ENCODE measurements at regions not wholly inside any gene's neighbourhood (a gene's known extent, or its start where the extent isn't known, plus 50 kb on each side); places are given as distances from the start of the nearest gene placed in this dataset.

DNA sequence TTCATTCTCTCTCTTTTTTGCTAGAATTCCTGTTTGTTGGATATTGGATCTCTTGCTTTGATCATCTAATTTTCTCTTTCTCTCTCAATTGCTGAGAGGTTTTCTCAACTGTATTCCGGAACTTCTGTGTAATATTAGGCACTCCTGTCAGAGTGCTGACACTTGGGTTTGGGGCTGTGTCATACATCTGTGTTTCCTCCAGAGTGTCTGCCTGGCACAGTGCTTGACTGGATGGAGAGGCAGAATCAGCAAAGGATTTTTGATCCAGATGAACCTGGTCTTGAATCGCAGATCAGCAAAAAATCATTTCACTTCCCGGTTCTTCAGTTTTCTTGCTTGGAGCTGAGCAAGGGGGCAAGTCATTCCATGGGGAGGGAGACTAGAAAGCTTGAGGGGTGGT, 87.7 kb upstream of the CXCR4 start:
- no peak for ATAC-seq (replicated peaks in 1 of 4)
- CTCF ChIA-PET: interaction anchor here in 1 of 2 donors (0.5 kb wide), 1 partner anchor 86 kb away, joined by 3 read pairs; no protein-coding TSS in a partner anchor
- H3K4me3 Mint-ChIP-seq: no peak overlapping the region
- no peak for DNase-seq
- no peak overlapping the region for H3K27ac Mint-ChIP-seq
- no peaks in the 10 kb centered on the region for H3K27me3 Mint-ChIP-seq
- WGBS (ENCODE audit: insufficient coverage): 100% methylated on average over 1 of the region's 3 CpGs
- H3K27ac ChIP-seq (ENCODE audit: low read length): no peak overlapping the region
- POLR2A ChIA-PET: no interaction called here
- H3K27me3 ChIP-seq (replicated peaks in 1 of 2; ENCODE audit: control insufficient read depth in 2 of 2, extremely low read depth in 1 of 2, insufficient read depth in 2 of 2, low read length in 1 of 2): no peaks in the 10 kb centered on the region
- H3K4me1 Mint-ChIP-seq: peaks cover 14 to 21% (median 17%) of the 10 kb centered on the region in 3 donors
- H3K36me3 ChIP-seq (ENCODE audit: control insufficient read depth in 2 of 2, extremely low read depth in 1 of 2, insufficient read depth in 1 of 2, low read length in 1 of 2): no peaks in the 10 kb centered on the region
- H3K9me3 ChIP-seq: no peaks in the 10 kb centered on the region
- no peak overlapping the region for H3K4me3 ChIP-seq (ENCODE audit: control insufficient read depth in 1 of 2, extremely low read depth in 1 of 2, low read length in 1 of 2)
- H3K9me3 Mint-ChIP-seq: peaks cover 0 to 10% (median 3%) of the 10 kb centered on the region in 3 donors
- H3K36me3 Mint-ChIP-seq: peaks cover 7% of the 10 kb centered on the region
- H3K4me1 ChIP-seq (ENCODE audit: control insufficient read depth in 1 of 2, extremely low read depth in 1 of 2, insufficient read depth in 2 of 2, low read length in 2 of 2): peaks cover 0 to 7% of the 10 kb centered on the region in 2 experiments

DNA sequence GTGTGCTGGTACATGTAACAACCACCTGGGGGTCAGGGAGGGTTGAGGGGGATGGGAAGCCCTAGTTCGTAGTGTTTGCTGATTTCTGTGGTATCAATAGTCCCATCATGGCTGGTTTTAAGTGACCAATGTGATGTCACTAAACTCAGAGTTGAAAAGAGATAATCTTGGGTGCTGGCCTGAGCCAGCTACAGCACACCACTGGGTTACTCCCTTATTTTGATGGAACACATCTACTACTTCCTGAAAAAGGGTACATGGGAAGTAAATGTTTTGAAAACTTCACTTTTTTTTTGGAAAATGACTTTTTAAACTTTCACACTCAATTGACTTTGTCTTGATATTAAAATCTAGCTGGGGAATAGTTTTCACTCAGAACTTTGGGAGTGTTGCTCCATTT, 87.0 kb upstream of the CXCR4 start:
- no peak overlapping the region for H3K4me3 Mint-ChIP-seq
- Histone ChIP-seq H3K27ac (ENCODE audit: low read length) (no peak overlapping the region), H3K9me3 (no peaks in the 10 kb centered on the region), H3K27me3 (replicated peaks in 1 of 2; ENCODE audit: control insufficient read depth in 2 of 2, extremely low read depth in 1 of 2, insufficient read depth in 2 of 2, low read length in 1 of 2) (no peaks in the 10 kb centered on the region), H3K36me3 (ENCODE audit: control insufficient read depth in 2 of 2, extremely low read depth in 1 of 2, insufficient read depth in 1 of 2, low read length in 1 of 2) (no peaks in the 10 kb centered on the region), H3K4me1 (ENCODE audit: control insufficient read depth in 1 of 2, extremely low read depth in 1 of 2, insufficient read depth in 2 of 2, low read length in 2 of 2) (peaks cover 0 to 7% of the 10 kb centered on the region in 2 experiments), H3K4me3 (ENCODE audit: control insufficient read depth in 1 of 2, extremely low read depth in 1 of 2, low read length in 1 of 2) (no peak overlapping the region)
- peaks cover 0 to 8% (median 0%) of the 10 kb centered on the region in 3 donors for H3K9me3 Mint-ChIP-seq
- H3K27me3 Mint-ChIP-seq: no peaks in the 10 kb centered on the region
- POLR2A ChIA-PET: no interaction called here
- 100% methylated on average over 1 of the region's 1 CpG for WGBS (ENCODE audit: insufficient coverage)
- peaks cover 11 to 16% (median 15%) of the 10 kb centered on the region in 3 donors for H3K4me1 Mint-ChIP-seq
- ATAC-seq (replicated peaks in 1 of 4) (no peak), DNase-seq (no peak)
- no peak overlapping the region for H3K27ac Mint-ChIP-seq
- peaks cover 6% of the 10 kb centered on the region for H3K36me3 Mint-ChIP-seq
- CTCF ChIA-PET: no interaction called here

DNA sequence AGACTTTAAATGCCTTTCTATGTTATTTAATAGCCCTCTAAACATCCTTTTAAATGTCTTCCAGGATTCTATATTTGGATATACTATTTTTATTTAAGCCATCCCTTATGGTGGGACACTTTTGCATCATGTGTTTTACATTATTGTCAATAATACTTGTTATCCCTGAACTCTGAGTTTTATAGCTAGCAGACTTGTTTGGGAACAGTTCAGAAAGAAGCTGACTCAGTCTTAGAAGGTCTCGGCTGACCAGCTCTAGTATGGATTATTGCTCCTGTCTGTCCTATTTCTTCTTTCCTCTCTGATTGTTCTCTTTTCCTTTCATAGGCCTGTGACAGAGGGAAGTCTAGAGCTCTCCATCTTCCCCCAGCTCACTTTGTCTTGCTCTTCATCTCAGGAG, 77.3 kb upstream of the CXCR4 start:
- H3K36me3 ChIP-seq (ENCODE audit: control insufficient read depth in 2 of 2, extremely low read depth in 1 of 2, insufficient read depth in 1 of 2, low read length in 1 of 2): no peaks in the 10 kb centered on the region
- H3K27ac ChIP-seq (ENCODE audit: low read length): no peak overlapping the region
- H3K4me3 ChIP-seq (ENCODE audit: control insufficient read depth in 1 of 2, extremely low read depth in 1 of 2, low read length in 1 of 2): no peak overlapping the region
- DNase-seq (no peak), ATAC-seq (replicated peaks in 1 of 4) (no peak)
- Mint-ChIP-seq H3K27me3 (no peaks in the 10 kb centered on the region), H3K9me3 (peaks cover 0 to 15% (median 0%) of the 10 kb centered on the region in 3 donors), H3K4me1 (peaks cover 0 to 16% (median 7%) of the 10 kb centered on the region in 3 donors), H3K27ac (no peak overlapping the region), H3K4me3 (no peak overlapping the region), H3K36me3 (no peaks in the 10 kb centered on the region)
- ChIA-PET POLR2A (interaction anchor here (0.7 kb wide), 2 partner anchors 17 to 35 kb away, joined by 3 to 8 read pairs; no protein-coding TSS in a partner anchor), CTCF (interaction anchor here in 1 of 2 donors (0.7 kb wide), 1 partner anchor 19 kb away, joined by 5 read pairs; no protein-coding TSS in a partner anchor)
- no peaks in the 10 kb centered on the region for H3K4me1 ChIP-seq (ENCODE audit: control insufficient read depth in 1 of 2, extremely low read depth in 1 of 2, insufficient read depth in 2 of 2, low read length in 2 of 2)
- no peaks in the 10 kb centered on the region for H3K9me3 ChIP-seq
- no CpG with 5 or more reads among the region's 1 CpG for WGBS (ENCODE audit: insufficient coverage)
- no peaks in the 10 kb centered on the region for H3K27me3 ChIP-seq (replicated peaks in 1 of 2; ENCODE audit: control insufficient read depth in 2 of 2, extremely low read depth in 1 of 2, insufficient read depth in 2 of 2, low read length in 1 of 2)

DNA sequence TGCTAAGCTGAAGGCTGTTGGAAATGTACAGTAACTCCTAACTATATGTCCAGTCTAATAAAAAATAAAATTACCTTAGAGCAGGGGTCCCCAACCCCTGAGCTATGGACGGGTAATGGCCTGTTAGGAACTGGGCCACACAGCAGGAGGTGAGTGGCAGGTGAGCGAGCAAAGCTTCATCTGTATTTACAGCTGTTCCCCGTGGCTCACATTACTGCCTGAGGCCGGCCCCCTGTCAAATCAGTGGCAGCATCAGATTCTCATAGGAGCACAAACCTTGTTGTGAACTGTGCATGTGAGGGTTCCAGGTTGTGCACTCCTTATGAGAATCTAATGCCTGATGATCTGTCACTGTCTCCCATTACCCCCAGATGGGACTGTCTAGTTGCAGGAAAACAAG, 73.1 kb upstream of the CXCR4 start:
- ChIA-PET POLR2A (interaction anchor here (0.6 to 0.7 kb wide), 2 partner anchors 16 to 1182 kb away, joined by 3 to 9 read pairs; no protein-coding TSS in a partner anchor), CTCF (no interaction called here)
- no peak for ATAC-seq (replicated peaks in 1 of 4)

DNA sequence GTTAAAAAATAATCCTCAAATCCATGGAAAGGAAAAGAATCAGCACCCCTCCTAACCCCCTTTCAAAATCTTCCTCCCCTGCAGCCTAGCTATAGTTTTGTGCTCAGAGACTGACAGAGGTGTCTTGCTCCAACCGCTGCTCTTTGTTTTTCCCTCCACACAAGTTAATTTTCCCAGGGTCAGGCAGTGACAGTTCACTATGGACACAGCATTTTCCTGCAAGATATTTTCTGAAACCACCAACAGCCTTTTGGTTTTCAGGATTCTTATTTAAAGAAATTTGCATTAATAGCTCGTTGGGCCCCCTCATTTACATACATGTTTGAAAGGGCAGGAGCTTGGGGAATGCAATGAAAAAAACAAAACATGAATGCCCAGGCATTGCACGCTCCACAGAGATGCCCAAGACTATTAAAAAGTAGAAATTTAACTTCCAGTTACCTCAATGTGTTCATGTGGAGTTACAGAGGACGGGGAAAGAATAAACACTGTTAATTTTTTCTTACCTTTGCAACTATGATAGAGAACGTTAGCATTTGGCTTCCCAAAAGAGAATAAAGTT, 71.4 kb upstream of the CXCR4 start:
- Mint-ChIP-seq H3K36me3 (no peaks in the 10 kb centered on the region), H3K9me3 (no peaks in the 10 kb centered on the region), H3K4me3 (no peak overlapping the region), H3K27me3 (no peaks in the 10 kb centered on the region), H3K27ac (no peak overlapping the region), H3K4me1 (peaks cover 0 to 3% (median 0%) of the 10 kb centered on the region in 3 donors)
- Histone ChIP-seq H3K27ac (ENCODE audit: low read length) (no peak overlapping the region), H3K36me3 (ENCODE audit: control insufficient read depth in 2 of 2, extremely low read depth in 1 of 2, insufficient read depth in 1 of 2, low read length in 1 of 2) (no peaks in the 10 kb centered on the region), H3K27me3 (replicated peaks in 1 of 2; ENCODE audit: control insufficient read depth in 2 of 2, extremely low read depth in 1 of 2, insufficient read depth in 2 of 2, low read length in 1 of 2) (no peaks in the 10 kb centered on the region), H3K4me3 (ENCODE audit: control insufficient read depth in 1 of 2, extremely low read depth in 1 of 2, low read length in 1 of 2) (no peak overlapping the region), H3K4me1 (ENCODE audit: control insufficient read depth in 1 of 2, extremely low read depth in 1 of 2, insufficient read depth in 2 of 2, low read length in 2 of 2) (no peaks in the 10 kb centered on the region), H3K9me3 (no peaks in the 10 kb centered on the region)
- ATAC-seq (replicated peaks in 1 of 4): no peak
- ChIA-PET POLR2A (no interaction called here), CTCF (interaction anchor here in 1 of 2 donors (0.8 kb wide), 1 partner anchor 276 kb away, joined by 3 read pairs; no protein-coding TSS in a partner anchor)
- 80% methylated on average over 2 of the region's 5 CpGs for WGBS (ENCODE audit: insufficient coverage)
- no peak for DNase-seq

More for the DNA sequence above, 73.1 kb upstream of the CXCR4 start:
- Mint-ChIP-seq H3K36me3 (no peaks in the 10 kb centered on the region), H3K27ac (no peak overlapping the region), H3K9me3 (no peaks in the 10 kb centered on the region), H3K4me1 (peaks cover 0 to 5% (median 3%) of the 10 kb centered on the region in 3 donors), H3K4me3 (no peak overlapping the region), H3K27me3 (no peaks in the 10 kb centered on the region)
- no peaks in the 10 kb centered on the region for H3K4me1 ChIP-seq (ENCODE audit: control insufficient read depth in 1 of 2, extremely low read depth in 1 of 2, insufficient read depth in 2 of 2, low read length in 2 of 2)
- no peak overlapping the region for H3K4me3 ChIP-seq (ENCODE audit: control insufficient read depth in 1 of 2, extremely low read depth in 1 of 2, low read length in 1 of 2)
- WGBS (ENCODE audit: insufficient coverage): 97% methylated on average over 3 of the region's 4 CpGs
- no peaks in the 10 kb centered on the region for H3K9me3 ChIP-seq
- no peak for DNase-seq
- H3K36me3 ChIP-seq (ENCODE audit: control insufficient read depth in 2 of 2, extremely low read depth in 1 of 2, insufficient read depth in 1 of 2, low read length in 1 of 2): no peaks in the 10 kb centered on the region
- no peaks in the 10 kb centered on the region for H3K27me3 ChIP-seq (replicated peaks in 1 of 2; ENCODE audit: control insufficient read depth in 2 of 2, extremely low read depth in 1 of 2, insufficient read depth in 2 of 2, low read length in 1 of 2)
- H3K27ac ChIP-seq (ENCODE audit: low read length): no peak overlapping the region

DNA sequence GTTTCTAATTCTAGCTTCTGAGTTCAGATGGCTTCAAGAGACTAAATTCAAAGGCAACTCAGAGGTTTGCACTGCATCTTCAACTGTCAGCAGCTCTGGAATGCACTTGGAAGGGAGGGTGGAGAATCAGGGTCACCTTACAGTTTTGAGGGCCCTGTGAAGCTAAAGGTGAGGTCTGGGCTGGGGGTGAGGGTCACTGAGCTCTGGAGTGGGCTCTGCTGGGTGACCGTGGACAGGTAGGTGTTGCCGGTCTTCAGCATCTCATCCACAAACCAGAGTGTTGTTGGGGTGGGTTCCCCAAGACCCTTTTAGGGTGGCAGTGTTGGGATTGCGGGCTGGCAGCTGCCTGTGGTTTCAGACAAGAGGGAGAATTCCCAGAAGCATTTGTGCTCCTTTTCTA, 70.1 kb upstream of the CXCR4 start:
- ChIA-PET CTCF (interaction anchor here in 1 of 2 donors (0.5 kb wide), 1 partner anchor 23 kb away, joined by 3 read pairs; no protein-coding TSS in a partner anchor), POLR2A (no interaction called here)
- Mint-ChIP-seq H3K4me3 (no peak overlapping the region), H3K9me3 (no peaks in the 10 kb centered on the region), H3K27me3 (peaks cover 0 to 3% of the 10 kb centered on the region in 2 donors), H3K4me1 (peaks cover 0 to 3% (median 0%) of the 10 kb centered on the region in 3 donors), H3K27ac (no peak overlapping the region), H3K36me3 (no peaks in the 10 kb centered on the region)
- no CpG with 5 or more reads among the region's 3 CpGs for WGBS (ENCODE audit: insufficient coverage)
- no peaks in the 10 kb centered on the region for H3K9me3 ChIP-seq
- no peaks in the 10 kb centered on the region for H3K4me1 ChIP-seq (ENCODE audit: control insufficient read depth in 1 of 2, extremely low read depth in 1 of 2, insufficient read depth in 2 of 2, low read length in 2 of 2)
- no peak for DNase-seq
- H3K27me3 ChIP-seq (replicated peaks in 1 of 2; ENCODE audit: control insufficient read depth in 2 of 2, extremely low read depth in 1 of 2, insufficient read depth in 2 of 2, low read length in 1 of 2): no peaks in the 10 kb centered on the region
- H3K36me3 ChIP-seq (ENCODE audit: control insufficient read depth in 2 of 2, extremely low read depth in 1 of 2, insufficient read depth in 1 of 2, low read length in 1 of 2): no peaks in the 10 kb centered on the region
- no peak overlapping the region for H3K4me3 ChIP-seq (ENCODE audit: control insufficient read depth in 1 of 2, extremely low read depth in 1 of 2, low read length in 1 of 2)
- no peak for ATAC-seq (replicated peaks in 1 of 4)
- H3K27ac ChIP-seq (ENCODE audit: low read length): no peak overlapping the region

All from T-cell (primary cell).